ENCODE measurements at regions not wholly inside any gene's neighbourhood (a gene's known extent, or its start where the extent isn't known, plus 50 kb on each side); places are given as distances from the start of the nearest gene placed in this dataset.
"Not testable (repeated sequence)": the region's sequence is repeated elsewhere in the genome, so short reads cannot be mapped to it uniquely, and the experiment has no call there.

GRCh38 chr11:67877316-67877715 lies 126.6 kb downstream of the UNC93B1 start:
- DNase-seq (ENCODE audit: low read depth, low spot score) = not testable (repeated sequence)

DNA sequence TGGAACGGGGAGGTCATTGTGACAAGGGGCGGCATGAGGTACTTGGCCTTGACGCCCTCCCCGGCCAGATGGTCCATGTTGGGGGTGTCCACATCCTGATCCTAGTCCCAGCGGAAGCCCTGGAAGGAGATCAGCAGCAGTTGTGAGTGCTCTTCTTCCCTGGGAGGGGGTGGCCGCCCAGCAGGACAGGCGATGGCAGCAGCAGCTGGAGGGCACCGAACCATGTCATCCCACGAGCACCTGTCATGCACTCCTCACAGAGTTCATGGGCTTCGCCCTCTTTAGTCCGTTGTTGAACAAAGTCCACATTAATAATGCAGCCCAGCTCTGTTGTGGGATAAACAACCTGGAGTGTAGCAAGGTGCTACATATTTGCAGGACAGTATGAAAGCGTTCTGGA lies 130.7 kb downstream of the UNC93B1 start:
- DNase-seq (ENCODE audit: low read depth, low spot score) = not testable (repeated sequence)

DNA sequence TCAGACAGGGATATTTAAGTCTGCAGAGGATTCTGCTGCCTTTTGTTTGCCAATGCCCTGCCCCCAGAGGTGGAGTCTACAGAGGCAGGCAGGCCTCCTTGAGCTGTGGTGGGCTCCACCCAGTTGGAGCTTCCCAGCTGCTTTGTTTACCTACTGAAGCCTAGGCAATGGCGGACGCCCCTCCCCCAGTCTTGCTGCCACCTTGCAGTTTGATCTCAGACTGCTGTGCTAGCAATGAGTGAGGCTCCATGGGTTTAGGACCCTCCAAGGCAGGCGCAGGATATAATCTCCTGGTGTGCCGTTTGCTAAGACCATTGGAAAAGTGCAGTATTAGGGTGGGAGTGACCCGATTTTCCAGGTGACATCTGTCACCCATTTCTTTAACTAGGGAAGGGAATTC lies 132.7 kb downstream of the UNC93B1 start:
- DNase-seq (ENCODE audit: low read depth, low spot score) = not testable (repeated sequence)

- not testable (repeated sequence) for DNase-seq (ENCODE audit: low read depth, low spot score)
Measured at GRCh38 chr11:67862896-67863295, 141.0 kb downstream of the UNC93B1 start.

GRCh38 chr11:67859513-67860161 lies 144.3 kb downstream of the UNC93B1 start:
- not testable (repeated sequence) for DNase-seq (ENCODE audit: low read depth, low spot score)

GRCh38 chr11:67850747-67851146 lies 153.2 kb downstream of the UNC93B1 start:
- DNase-seq (ENCODE audit: low read depth, low spot score) = not testable (repeated sequence)

DNA sequence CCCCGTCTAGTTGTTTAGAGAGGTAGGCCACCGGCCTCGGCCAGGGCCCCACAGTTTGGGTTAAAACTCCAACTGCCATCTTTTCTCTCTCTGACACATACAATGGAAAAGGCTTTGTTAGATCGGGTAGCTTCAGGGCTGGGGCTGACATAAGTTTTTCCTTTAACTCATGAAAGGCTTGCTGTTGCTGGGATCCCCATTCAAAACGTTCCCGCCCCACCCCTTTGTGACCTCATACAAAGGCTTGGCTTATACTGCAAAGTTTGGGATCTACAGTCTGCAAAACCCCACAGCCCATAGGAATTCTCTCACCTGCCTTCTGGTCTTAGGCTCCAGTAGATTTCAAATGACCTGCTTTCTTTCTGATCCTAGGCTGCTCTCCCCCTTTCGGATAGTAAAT lies 154.1 kb downstream of the UNC93B1 start:
- not testable (repeated sequence) for DNase-seq (ENCODE audit: low read depth, low spot score)

DNA sequence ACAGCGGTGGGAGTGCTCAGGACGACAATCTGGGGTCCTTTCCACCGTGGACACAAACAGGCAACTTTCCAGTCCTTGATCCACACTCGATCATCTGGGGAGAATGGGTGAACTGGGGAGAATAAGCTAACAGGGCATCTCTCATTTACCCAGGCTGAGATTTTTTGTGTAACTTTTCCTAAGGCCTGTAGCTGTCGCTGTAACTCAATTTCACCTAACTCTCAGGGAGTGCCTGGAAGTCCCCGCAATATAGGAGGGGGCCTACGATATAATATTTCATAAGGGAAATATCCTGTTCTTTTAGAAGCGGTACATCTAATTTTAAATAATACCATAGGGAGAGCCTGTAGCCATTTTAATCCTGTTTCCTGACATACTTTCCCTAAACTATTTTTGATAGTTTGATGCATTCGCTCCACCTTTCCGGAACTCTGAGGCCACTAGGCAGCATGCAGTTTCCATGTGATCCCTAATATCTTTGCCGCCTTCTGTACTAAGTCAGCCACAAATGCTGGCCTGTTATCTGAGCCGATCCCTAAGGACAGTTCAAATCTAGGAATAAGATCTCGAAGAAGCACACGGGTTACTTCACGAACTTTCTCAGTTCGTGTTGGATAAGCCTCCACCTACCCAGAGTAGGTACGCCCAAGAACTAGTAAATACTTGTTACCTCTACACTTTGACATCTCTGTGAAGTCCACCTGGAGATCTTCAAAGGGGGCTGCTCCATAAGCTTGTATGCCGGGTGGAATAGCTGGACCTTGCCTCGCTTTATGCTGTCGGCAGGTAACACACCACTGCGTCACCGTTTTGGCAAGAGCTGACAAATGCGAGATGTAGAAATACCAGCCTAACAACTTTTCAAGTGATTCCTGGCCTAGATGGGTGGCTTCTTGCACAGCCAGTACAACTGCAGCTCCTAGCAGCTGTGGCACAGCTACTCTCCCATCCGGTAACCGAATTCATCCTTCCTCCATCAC lies 155.7 kb downstream of the UNC93B1 start:
- not testable (repeated sequence) for DNase-seq (ENCODE audit: low read depth, low spot score)

DNA sequence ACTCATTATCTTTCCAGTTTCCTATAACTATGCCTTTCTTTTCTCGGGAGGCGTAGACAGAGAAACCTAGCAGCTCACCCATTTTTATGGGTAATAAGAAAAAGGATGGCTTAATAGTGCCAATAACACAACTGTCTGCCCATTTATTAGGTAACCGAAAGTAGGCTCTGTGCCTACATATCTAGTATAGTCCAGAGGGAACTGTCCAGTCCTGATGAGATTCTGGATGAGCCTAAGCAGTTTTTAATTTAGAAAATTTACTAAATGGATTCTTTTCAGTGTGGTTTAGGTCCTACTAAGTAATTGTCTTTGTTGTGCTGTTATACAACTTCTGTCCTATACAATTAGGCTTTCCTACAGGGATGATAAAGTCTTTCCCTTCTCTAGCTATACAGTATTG lies 157.6 kb downstream of the UNC93B1 start:
- not testable (repeated sequence) for DNase-seq (ENCODE audit: low read depth, low spot score)

GRCh38 chr11:67845296-67845695 lies 158.6 kb downstream of the UNC93B1 start:
- not testable (repeated sequence) for DNase-seq (ENCODE audit: low read depth, low spot score)

- not testable (repeated sequence) for DNase-seq (ENCODE audit: low read depth, low spot score)
Measured at GRCh38 chr11:67840599-67840998, 163.3 kb downstream of the UNC93B1 start.

- not testable (repeated sequence) for DNase-seq (ENCODE audit: low read depth, low spot score)
Measured at GRCh38 chr11:67830152-67830551, 155.7 kb upstream of the ALDH3B2 start.

DNA sequence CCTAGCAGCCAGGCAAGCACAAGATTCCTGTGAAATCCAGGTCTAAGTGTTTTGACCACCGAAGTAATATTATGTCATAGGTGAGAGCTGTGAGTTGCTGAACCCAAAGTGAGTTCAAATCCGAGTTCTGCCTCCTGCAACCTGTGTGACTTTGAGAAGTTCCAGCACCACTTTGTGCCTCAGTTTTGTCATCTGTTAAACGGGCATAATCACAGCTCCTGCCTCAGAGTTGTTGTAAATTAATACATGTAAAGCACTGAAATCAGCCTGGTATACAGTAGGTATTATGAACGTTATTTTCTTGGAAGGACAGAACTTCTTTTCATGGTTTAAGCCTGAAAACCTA lies 152.5 kb upstream of the ALDH3B2 start:
- not testable (repeated sequence) for DNase-seq (ENCODE audit: low read depth, low spot score)

- peak; percentile 35 for DNase-seq (ENCODE audit: low read depth, low spot score)
Measured at GRCh38 chr11:67826028-67826950, 151.9 kb upstream of the ALDH3B2 start.

DNA sequence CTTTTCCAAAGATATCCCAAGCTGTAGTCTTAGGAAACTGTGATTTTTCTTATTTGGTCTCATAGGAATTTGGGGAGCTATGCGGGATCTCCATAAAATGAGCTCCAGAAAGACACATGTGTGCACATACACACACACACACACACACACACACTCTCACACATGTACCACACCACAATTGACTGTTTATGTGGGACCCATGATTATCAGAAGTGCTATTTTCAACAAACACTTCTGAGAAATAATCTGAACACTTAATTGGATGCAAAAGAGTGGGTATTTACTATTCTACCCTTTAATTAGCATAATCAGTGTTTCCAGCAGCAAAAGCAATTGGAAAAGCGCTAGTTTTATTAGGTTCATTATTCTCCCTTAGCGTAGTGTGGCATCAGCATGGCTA lies 150.4 kb upstream of the ALDH3B2 start:
- not testable (repeated sequence) for DNase-seq (ENCODE audit: low read depth, low spot score)

DNA sequence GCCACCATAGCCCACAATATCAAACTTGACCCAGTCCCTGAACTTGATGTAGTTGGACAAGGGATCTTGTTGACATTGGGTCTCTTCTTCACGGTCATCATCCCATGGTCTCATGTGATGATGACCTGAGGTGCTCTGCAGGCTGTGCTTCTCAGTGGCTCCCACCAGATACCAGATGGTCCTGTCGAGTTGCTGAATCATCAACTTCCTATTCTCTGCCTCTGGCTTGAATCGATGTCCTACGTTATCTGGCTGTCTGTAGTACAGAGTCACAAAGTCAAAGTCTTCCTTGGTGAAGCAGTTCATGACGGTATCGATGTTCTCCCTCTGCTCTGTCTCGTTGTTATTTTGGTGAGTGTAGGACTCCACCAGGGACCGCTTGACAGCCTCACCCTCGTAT lies 145.7 kb upstream of the ALDH3B2 start:
- no peak for DNase-seq (ENCODE audit: low read depth, low spot score)

DNA sequence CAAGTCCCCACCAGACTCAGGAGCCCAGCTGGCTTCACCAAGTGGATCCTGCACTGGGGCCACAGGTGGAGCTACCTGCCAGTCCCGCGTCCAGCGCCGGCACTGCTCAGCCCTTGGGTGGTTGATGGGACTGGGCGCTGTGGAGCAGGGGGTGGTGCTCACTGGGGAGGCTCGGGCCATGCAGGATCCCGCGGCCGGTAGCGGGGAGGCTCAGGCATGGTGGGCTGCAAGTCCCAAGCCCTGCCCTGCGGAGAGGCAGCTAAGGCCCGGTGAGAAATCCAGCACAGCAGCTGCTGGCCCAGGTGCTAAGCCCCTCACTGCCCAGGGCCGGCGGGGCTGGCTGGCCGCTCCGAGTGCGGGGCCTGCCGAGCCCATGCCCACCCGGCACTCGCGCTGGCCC lies 143.1 kb upstream of the ALDH3B2 start:
- DNase-seq (ENCODE audit: low read depth, low spot score) = not testable (repeated sequence)

DNA sequence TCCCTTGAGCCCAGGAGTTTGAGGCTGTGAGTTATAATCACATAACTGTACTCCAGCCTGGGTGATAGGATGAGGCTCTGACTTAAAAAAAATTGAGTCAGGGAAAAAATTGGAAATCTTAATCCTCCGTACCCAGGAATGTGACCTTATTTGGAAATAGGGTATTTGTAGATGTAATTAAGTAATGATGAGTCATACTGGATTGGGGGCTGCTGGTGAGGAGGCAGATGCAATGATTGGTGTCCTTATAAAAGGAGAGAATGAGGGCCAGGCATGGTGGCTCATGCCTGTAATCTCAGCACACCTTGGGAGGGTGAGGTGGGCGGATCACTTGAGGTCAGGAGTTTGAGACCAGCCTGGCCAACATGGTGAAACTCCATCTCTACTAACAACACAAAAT lies 134.9 kb upstream of the ALDH3B2 start:
- not testable (repeated sequence) for DNase-seq (ENCODE audit: low read depth, low spot score)

DNA sequence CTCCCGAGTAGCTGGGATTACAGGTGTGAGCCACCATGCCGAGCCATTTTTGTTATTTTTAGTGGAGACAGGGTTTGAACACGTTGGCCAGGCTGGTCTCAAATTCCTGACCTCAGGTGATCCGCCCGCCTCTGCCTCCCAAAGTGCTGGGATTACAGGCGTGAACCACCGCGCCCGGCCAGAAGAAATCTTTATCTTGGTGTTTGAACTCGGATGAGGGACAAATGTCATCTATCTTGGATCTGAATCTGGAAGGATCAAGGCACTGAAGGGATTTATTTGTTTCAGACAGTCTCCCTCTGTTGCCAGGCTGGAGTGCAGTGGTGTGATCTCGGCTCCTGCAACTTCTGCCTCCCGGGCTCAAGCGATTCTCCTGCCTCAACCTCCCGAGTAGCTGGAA lies 133.5 kb upstream of the ALDH3B2 start:
- not testable (repeated sequence) for DNase-seq (ENCODE audit: low read depth, low spot score)

DNA sequence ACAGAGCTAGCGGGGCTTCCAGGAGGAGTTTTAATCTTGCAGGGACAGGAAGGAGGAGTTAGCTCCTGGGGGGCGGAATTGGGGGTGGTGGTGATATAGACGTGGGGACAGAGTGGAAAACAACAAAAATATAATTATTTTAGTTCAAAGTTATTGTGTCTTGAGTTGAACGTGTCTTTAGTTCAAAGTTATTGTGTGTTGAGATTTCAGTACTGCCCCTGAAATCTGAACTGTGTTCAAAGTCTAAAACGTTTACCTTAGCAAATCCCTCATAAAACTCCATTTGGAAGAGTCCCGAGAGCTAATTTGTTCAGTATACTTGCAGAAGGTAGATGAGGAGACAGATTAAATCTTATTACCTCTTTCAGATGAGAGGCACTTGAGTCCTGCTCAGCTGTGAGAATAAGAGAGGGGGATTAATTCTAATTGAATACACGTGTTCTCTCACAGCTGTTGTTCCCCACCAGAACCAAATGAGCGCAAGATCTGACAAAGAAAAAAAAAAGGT lies 132.4 kb upstream of the ALDH3B2 start:
- DNase-seq (ENCODE audit: low read depth, low spot score) = not testable (repeated sequence)

- not testable (repeated sequence) for DNase-seq (ENCODE audit: low read depth, low spot score)
Measured at GRCh38 chr11:67806183-67806582, 131.8 kb upstream of the ALDH3B2 start.

All from astrocyte of the hippocampus (primary cell).